ENCODE measurements at regions not wholly inside any gene's neighbourhood (a gene's known extent, or its start where the extent isn't known, plus 50 kb on each side); places are given as distances from the start of the nearest gene placed in this dataset.

GRCh38 chr17:34780438-34780837, 180.8 kb downstream of the CCT6B start:
- no peak for TF ChIP-seq EZH2 (IDR thresholded peaks at IDR 0.05; ENCODE audit: low read depth, unreplicated experiment)
- no peak for TF ChIP-seq JUNB (IDR thresholded peaks at IDR 0.05; ENCODE audit: unreplicated experiment)
- TF ChIP-seq CTCF (conservative IDR thresholded peaks at IDR 0.05; ENCODE audit: low read depth in 2 of 2) = no peak
